PFSK-1 (cell line): ENCODE measurements at regions not wholly inside any gene's neighbourhood (a gene's known extent, or its start where the extent isn't known, plus 50 kb on each side); places are given as distances from the start of the nearest gene placed in this dataset.

ENCODE experiments used
- POLR2AphosphoS5 ChIP-seq: IDR thresholded peaks from 2 replicates; pipeline ENCODE4 v1.6.1; 2012; ENCODE audit warnings: low read depth, mild to moderate bottlenecking, control low read depth, low read length, moderate library complexity
- SIN3A ChIP-seq: IDR thresholded peaks from 2 replicates; pipeline ENCODE4 v1.6.1; 2012; ENCODE audit warnings: mild to moderate bottlenecking, low read length, moderate library complexity, borderline replicate concordance; ENCODE audit not compliant: insufficient read depth
- TF ChIP-seq, protein P1 (sequence below), 2 experiments: IDR thresholded peaks; 2 replicates each; pipeline versions ENCODE4 v1.6.1 to v1.8.0; 2011 to 2012; ENCODE audit warnings: low read depth in 2 of 2, low read length in 2 of 2, control low read depth in 1 of 2, inconsistent platforms in 1 of 2, mild to moderate bottlenecking in 1 of 2, moderate library complexity in 1 of 2; ENCODE audit not compliant: insufficient read depth in 1 of 2

DNA sequence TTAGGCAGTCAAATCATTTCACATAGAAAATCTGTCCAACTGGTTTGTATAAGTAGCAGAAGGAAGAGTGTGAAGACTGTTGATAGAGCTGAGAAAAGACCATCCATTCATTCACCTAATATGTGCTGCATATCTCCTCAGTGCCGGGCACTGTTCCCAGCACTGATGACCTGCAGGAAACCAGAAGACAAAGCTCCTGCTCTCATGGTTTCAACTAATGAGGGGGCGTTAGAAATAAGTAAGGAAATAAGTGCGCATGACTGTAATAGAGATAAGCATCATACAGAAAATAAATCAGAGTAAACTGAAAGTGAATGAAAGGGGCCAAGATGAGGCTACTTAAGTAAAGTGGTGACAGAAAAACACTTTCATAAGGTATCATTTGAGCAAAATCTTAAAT lies 427.5 kb upstream of the CDH20 start:
- TF ChIP-seq, protein P1, sequence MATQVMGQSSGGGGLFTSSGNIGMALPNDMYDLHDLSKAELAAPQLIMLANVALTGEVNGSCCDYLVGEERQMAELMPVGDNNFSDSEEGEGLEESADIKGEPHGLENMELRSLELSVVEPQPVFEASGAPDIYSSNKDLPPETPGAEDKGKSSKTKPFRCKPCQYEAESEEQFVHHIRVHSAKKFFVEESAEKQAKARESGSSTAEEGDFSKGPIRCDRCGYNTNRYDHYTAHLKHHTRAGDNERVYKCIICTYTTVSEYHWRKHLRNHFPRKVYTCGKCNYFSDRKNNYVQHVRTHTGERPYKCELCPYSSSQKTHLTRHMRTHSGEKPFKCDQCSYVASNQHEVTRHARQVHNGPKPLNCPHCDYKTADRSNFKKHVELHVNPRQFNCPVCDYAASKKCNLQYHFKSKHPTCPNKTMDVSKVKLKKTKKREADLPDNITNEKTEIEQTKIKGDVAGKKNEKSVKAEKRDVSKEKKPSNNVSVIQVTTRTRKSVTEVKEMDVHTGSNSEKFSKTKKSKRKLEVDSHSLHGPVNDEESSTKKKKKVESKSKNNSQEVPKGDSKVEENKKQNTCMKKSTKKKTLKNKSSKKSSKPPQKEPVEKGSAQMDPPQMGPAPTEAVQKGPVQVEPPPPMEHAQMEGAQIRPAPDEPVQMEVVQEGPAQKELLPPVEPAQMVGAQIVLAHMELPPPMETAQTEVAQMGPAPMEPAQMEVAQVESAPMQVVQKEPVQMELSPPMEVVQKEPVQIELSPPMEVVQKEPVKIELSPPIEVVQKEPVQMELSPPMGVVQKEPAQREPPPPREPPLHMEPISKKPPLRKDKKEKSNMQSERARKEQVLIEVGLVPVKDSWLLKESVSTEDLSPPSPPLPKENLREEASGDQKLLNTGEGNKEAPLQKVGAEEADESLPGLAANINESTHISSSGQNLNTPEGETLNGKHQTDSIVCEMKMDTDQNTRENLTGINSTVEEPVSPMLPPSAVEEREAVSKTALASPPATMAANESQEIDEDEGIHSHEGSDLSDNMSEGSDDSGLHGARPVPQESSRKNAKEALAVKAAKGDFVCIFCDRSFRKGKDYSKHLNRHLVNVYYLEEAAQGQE (IDR thresholded peaks at IDR 0.05; ENCODE audit: insufficient read depth in 1 of 2, low read depth in 2 of 2, low read length in 2 of 2), result no peak
- TF ChIP-seq SIN3A (no peak), POLR2AphosphoS5 (no peak)
